Spleen (tissue), 11 donors: ENCODE measurements at regions not wholly inside any gene's neighbourhood (a gene's known extent, or its start where the extent isn't known, plus 50 kb on each side); places are given as distances from the start of the nearest gene placed in this dataset.

ENCODE experiments used
- DNase-seq: peaks from one replicate; pipeline ENCODE4 v3.0.0-alpha.2; 2020
- H3K27ac ChIP-seq, 8 donors: fragments of 200-600 bp; sonication (generic) in 7 of 8; 1 replicate in 4 of 8; 2 replicates in 4 of 8; pipeline versions ENCODE4 v1.5.0 to v1.8.0; 2016 to 2021; ENCODE audit warnings: inconsistent platforms in 4 of 8, mild to moderate bottlenecking in 4 of 8, moderate library complexity in 1 of 8
- H3K27me3 ChIP-seq, 7 donors: fragments of 200-600 bp; sonication (generic) in 6 of 7; replicated peaks in 1 of 7; 1 replicate in 4 of 7; 2 replicates in 3 of 7; pipeline versions ENCODE4 v1.5.0 to v1.8.0; 2016 to 2021; ENCODE audit warnings: inconsistent platforms in 3 of 7, mild to moderate bottlenecking in 1 of 7
- H3K36me3 ChIP-seq, 6 donors: fragments of 200-600 bp; sonication (generic) in 5 of 6; 1 replicate in 4 of 6; 2 replicates in 2 of 6; pipeline versions ENCODE4 v1.5.0 to v1.8.0; 2016 to 2021; ENCODE audit warnings: inconsistent platforms in 2 of 6
- H3K4me1 ChIP-seq, 6 donors: fragments of 200-600 bp; sonication (generic) in 5 of 6; 1 replicate in 3 of 6; 2 replicates in 3 of 6; pipeline versions ENCODE4 v1.5.0 to v1.8.0; 2016 to 2021; ENCODE audit warnings: inconsistent platforms in 3 of 6
- H3K4me3 ChIP-seq, 8 donors: fragments of 200-600 bp; sonication (generic) in 7 of 8; 1 replicate in 4 of 8; 2 replicates in 4 of 8; pipeline versions ENCODE4 v1.5.0 to v1.8.0; 2016 to 2021; ENCODE audit warnings: inconsistent platforms in 4 of 8, mild to moderate bottlenecking in 4 of 8, moderate library complexity in 2 of 8
- H3K9me3 ChIP-seq, 8 donors: fragments of 200-600 bp; sonication (generic) in 7 of 8; 1 replicate in 4 of 8; 2 replicates in 4 of 8; pipeline versions ENCODE4 v1.5.0 to v1.8.0; 2016 to 2021; ENCODE audit warnings: inconsistent platforms in 4 of 8
- CTCF ChIP-seq, 11 experiments: fragments of 200-600 bp in 7 of 11; fragments of 450-650 bp in 4 of 11; sonication (generic) in 4 of 11; IDR thresholded peaks in 8 of 11; conservative IDR thresholded peaks in 3 of 11; 1 replicate in 7 of 11; 2 replicates in 4 of 11; pipeline versions ENCODE4 v1.4.0 to v1.8.0; 2016 to 2021; ENCODE audit warnings: antibody characterized with exemption in 11 of 11, inconsistent platforms in 4 of 11, mild to moderate bottlenecking in 1 of 11
- POLR2A ChIP-seq, 3 donors: fragments of 450-650 bp; IDR thresholded peaks; one replicate each; pipeline ENCODE4 v1.5.1; 2017; ENCODE audit warnings: antibody characterized with exemption in 3 of 3, mild to moderate bottlenecking in 1 of 3
- POLR2AphosphoS5 ChIP-seq, 3 donors: sonication (generic); formaldehyde crosslinking; IDR thresholded peaks; one replicate each; pipeline ENCODE4 v1.5.1; 2017; ENCODE audit warnings: antibody characterized with exemption in 3 of 3
- WGBS, 5 donors: extraction: QIAGEN DNeasy Blood & Tissue Kit in 3 of 5; methylation state at CpG; one replicate each; pipeline versions ENCODE4 v1.1.5 to v1.1.7; 2013 to 2018; 5-methylcytosine and 5-hydroxymethylcytosine counted together
- intact Hi-C: fragments of 100-400 bp; cut with DNase I; formaldehyde crosslinking; loops from one replicate; pipeline ENCODE4 v1.15.0; 2023; ENCODE audit warnings: low total_unique reads
- donor health status: healthy with polysubstance abuse.
- donor health status: DM: no; HTN: no; CAD: no; lungs with moderate emphysema.
- donor health status: DM: no; HTN: no; CAD: no.
- donor health status: Bipolar disorder and iron deficiency.
- donor health status: healthy.
- donor health status: DM: no; HTN: no; CAD: no.
- donor health status: DM: yes; HTN: yes; CAD: no.

- 23 to 30% (median 28%) methylated on average over 8 of the region's 8 CpGs for WGBS, 5 donors
- H3K4me3 ChIP-seq, result no peak overlapping the region
- intact Hi-C loops, result loop anchor here (2.0 to 10.0 kb wide), 3 partner anchors 161 to 489 kb away; no protein-coding TSS in a partner anchor
- H3K4me1 ChIP-seq, result peaks cover under 1 to 25% (median 13%) of the 10 kb centered on the region in 6 donors
- no peaks in the 10 kb centered on the region for H3K9me3 ChIP-seq
- H3K27ac ChIP-seq, result no peak overlapping the region
- peaks cover 0 to 5% (median 0%) of the 10 kb centered on the region in 7 donors for H3K27me3 ChIP-seq
- peak; percentile 83 to 94 (median 90) for TF ChIP-seq CTCF (IDR thresholded peaks at IDR 0.05 in 8 of 11, conservative IDR thresholded peaks at IDR 0.05 in 3 of 11)
- TF ChIP-seq POLR2A (IDR thresholded peaks at IDR 0.05), result no peak
- H3K36me3 ChIP-seq, result no peaks in the 10 kb centered on the region
- peak; percentile 88 for DNase-seq
Observed at GRCh38 chr1:43073490-43074230, 98.4 kb downstream of the EBNA1BP2 start.

- 82 to 86% (median 85%) methylated on average over 4 of the region's 4 CpGs for WGBS, 5 donors
- no peak for DNase-seq
Observed at GRCh38 chr1:43072314-43072713, 99.8 kb downstream of the EBNA1BP2 start.

GRCh38 chr1:43071241-43071640 lies 100.8 kb downstream of the EBNA1BP2 start:
- H3K4me1 ChIP-seq, result peaks cover 4 to 39% (median 20%) of the 10 kb centered on the region in 6 donors
- intact Hi-C loops, result loop anchor here (5.0 to 10.0 kb wide), 2 partner anchors 294 to 486 kb away; no protein-coding TSS in a partner anchor
- peaks cover 0 to 16% (median 0%) of the 10 kb centered on the region in 7 donors for H3K27me3 ChIP-seq
- H3K9me3 ChIP-seq, result no peaks in the 10 kb centered on the region
- DNase-seq, result no peak
- WGBS, 5 donors, result 69 to 94% (median 87%) methylated on average over 2 of the region's 2 CpGs
- no peaks in the 10 kb centered on the region for H3K36me3 ChIP-seq
- H3K27ac ChIP-seq, result no peak overlapping the region
- TF ChIP-seq CTCF (IDR thresholded peaks at IDR 0.05 in 8 of 11, conservative IDR thresholded peaks at IDR 0.05 in 3 of 11) (no peak), POLR2A (IDR thresholded peaks at IDR 0.05) (no peak), POLR2AphosphoS5 (IDR thresholded peaks at IDR 0.05) (no peak)
- no peak overlapping the region for H3K4me3 ChIP-seq

More at GRCh38 chr1:43072314-43072713, 99.8 kb downstream of the EBNA1BP2 start:
- Histone ChIP-seq H3K27ac (no peak overlapping the region), H3K27me3 (peaks cover 0 to 16% (median 0%) of the 10 kb centered on the region in 7 donors), H3K4me1 (peaks cover 4 to 39% (median 20%) of the 10 kb centered on the region in 6 donors), H3K36me3 (no peaks in the 10 kb centered on the region), H3K4me3 (no peak overlapping the region), H3K9me3 (no peaks in the 10 kb centered on the region)
- TF ChIP-seq POLR2AphosphoS5 (IDR thresholded peaks at IDR 0.05), result no peak
- no peak for TF ChIP-seq POLR2A (IDR thresholded peaks at IDR 0.05)
- TF ChIP-seq CTCF (IDR thresholded peaks at IDR 0.05 in 8 of 11, conservative IDR thresholded peaks at IDR 0.05 in 3 of 11), result no peak
- intact Hi-C loops, result loop anchor here (5.0 to 10.0 kb wide), 2 partner anchors 295 to 488 kb away; no protein-coding TSS in a partner anchor

- H3K36me3 ChIP-seq, result no peaks in the 10 kb centered on the region
- intact Hi-C loops, result loop anchor here (5.0 to 10.0 kb wide), 2 partner anchors 292 to 485 kb away; no protein-coding TSS in a partner anchor
- DNase-seq, result no peak
- H3K4me1 ChIP-seq, result peaks cover 4 to 39% (median 20%) of the 10 kb centered on the region in 6 donors
- 69 to 94% (median 88%) methylated on average over 12 of the region's 12 CpGs for WGBS, 5 donors
- peaks cover 0 to 16% (median 0%) of the 10 kb centered on the region in 7 donors for H3K27me3 ChIP-seq
- H3K27ac ChIP-seq, result peak overlapping the region in 5 of 8 donors; percentile 38 to 74 (median 69)
- no peak overlapping the region for H3K4me3 ChIP-seq
- TF ChIP-seq POLR2A (IDR thresholded peaks at IDR 0.05), result no peak
- peak in 1 of 3 donors; percentile 64 for TF ChIP-seq POLR2AphosphoS5 (IDR thresholded peaks at IDR 0.05)
- no peaks in the 10 kb centered on the region for H3K9me3 ChIP-seq
Observed at GRCh38 chr1:43069461-43070050, 102.5 kb downstream of the EBNA1BP2 start.
